Right atrium auricular region (tissue), 2 donors: ENCODE measurements at regions not wholly inside any gene's neighbourhood (a gene's known extent, or its start where the extent isn't known, plus 50 kb on each side); places are given as distances from the start of the nearest gene placed in this dataset.
A peak's percentile ranks its signal among the peaks of the same experiment; 100 is the strongest.

Experiments
- DNase-seq: peaks from one replicate; pipeline ENCODE4 v3.0.0-alpha.2; 2019; ENCODE audit warnings: low spot score
- H3K27ac ChIP-seq, 2 donors: fragments of 200-600 bp; sonication (generic); 1 replicate in 1 of 2; 2 replicates in 1 of 2; pipeline ENCODE4 v1.5.1; 2016 to 2019
- H3K27me3 ChIP-seq, 2 donors: fragments of 200-600 bp; sonication (generic); one replicate each; pipeline versions ENCODE4 v1.5.1 to v1.6.0; 2017 to 2019
- H3K36me3 ChIP-seq: fragments of 200-600 bp; sonication (generic); one replicate; pipeline ENCODE4 v1.5.1; 2016
- H3K4me1 ChIP-seq, 2 donors: fragments of 200-600 bp; sonication (generic); one replicate each; pipeline versions ENCODE4 v1.5.1 to v1.6.0; 2017 to 2019
- H3K4me3 ChIP-seq, 2 donors: fragments of 200-600 bp; sonication (generic); 1 replicate in 1 of 2; 2 replicates in 1 of 2; pipeline ENCODE4 v1.5.1; 2017 to 2019; ENCODE audit warnings: mild to moderate bottlenecking in 1 of 2, moderate library complexity in 1 of 2
- H3K9me3 ChIP-seq, 2 donors: fragments of 200-600 bp; sonication (generic); one replicate each; pipeline ENCODE4 v1.5.1; 2019
- CTCF ChIP-seq, 2 donors: fragments of 200-600 bp; sonication (generic); IDR thresholded peaks; one replicate each; pipeline ENCODE4 v1.5.1; 2019; ENCODE audit warnings: antibody characterized with exemption in 2 of 2

- DNase-seq = no peak
- Histone ChIP-seq H3K4me1 (peaks cover 0 to 48% of the 10 kb centered on the region in 2 donors), H3K4me3 (no peak overlapping the region), H3K27ac (peak overlapping the region; percentile 54 to 59), H3K9me3 (peaks cover 0 to 19% of the 10 kb centered on the region in 2 donors), H3K27me3 (no peaks in the 10 kb centered on the region), H3K36me3 (no peaks in the 10 kb centered on the region)
- no peak for TF ChIP-seq CTCF (IDR thresholded peaks at IDR 0.05)
These were observed 120.5 kb upstream of the NCOR2 start for GRCh38 chr12:124687917-124688316.

DNA sequence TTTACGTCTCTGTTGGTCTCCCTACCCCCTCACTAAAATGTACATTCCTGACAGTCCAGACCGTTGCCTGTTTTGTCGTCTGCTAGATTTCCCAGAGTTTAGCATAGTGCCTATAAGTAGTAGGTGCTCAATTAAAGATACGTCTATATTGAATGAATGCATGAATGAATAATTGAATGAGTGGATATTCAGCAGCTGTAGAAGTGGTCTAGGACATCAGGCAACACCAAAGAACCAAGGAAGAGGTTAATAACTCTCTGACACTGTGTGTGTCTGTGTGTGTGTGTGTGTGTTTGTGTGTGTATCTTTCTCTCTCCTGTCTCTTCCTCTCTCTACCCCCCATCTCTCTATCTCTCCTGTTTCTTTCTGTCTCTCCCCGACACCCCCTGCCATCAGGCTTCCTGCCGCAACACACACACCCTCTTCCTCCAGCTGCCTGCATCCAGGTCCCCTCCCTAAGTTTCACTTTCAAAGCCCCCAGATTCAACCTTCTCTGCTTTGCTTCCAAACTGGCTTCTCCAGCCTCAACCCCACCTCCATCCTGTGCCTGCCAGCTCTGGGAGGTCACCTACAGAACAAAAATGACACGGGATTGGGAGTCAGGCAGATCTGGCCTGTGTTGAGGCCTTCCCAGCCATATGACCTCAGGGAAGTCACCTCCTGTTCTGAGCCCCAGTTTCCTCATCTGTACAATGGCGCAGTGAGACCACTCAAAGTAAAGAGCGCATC is 119.9 kb upstream of the NCOR2 start:
- Histone ChIP-seq H3K9me3 (peaks cover 0 to 13% of the 10 kb centered on the region in 2 donors), H3K36me3 (no peaks in the 10 kb centered on the region), H3K27ac (peak overlapping the region; percentile 54 to 59), H3K4me1 (peaks cover 0 to 54% of the 10 kb centered on the region in 2 donors), H3K27me3 (no peaks in the 10 kb centered on the region), H3K4me3 (no peak overlapping the region)
- no peak for DNase-seq
- no peak for TF ChIP-seq CTCF (IDR thresholded peaks at IDR 0.05)

- Histone ChIP-seq H3K9me3 (peaks cover 0 to 6% of the 10 kb centered on the region in 2 donors), H3K27ac (peak overlapping the region; percentile 62 to 73), H3K27me3 (no peaks in the 10 kb centered on the region), H3K36me3 (no peaks in the 10 kb centered on the region), H3K4me3 (no peak overlapping the region), H3K4me1 (peaks cover 0 to 61% of the 10 kb centered on the region in 2 donors)
- no peak for DNase-seq
- TF ChIP-seq CTCF (IDR thresholded peaks at IDR 0.05) = no peak
These were observed 119.2 kb upstream of the NCOR2 start for GRCh38 chr12:124686370-124687173.

GRCh38 chr12:124685689-124686369 is 118.4 kb upstream of the NCOR2 start:
- Histone ChIP-seq H3K36me3 (no peaks in the 10 kb centered on the region), H3K4me3 (peak overlapping the region in 1 of 2 donors; percentile 11), H3K9me3 (peaks cover 0 to 4% of the 10 kb centered on the region in 2 donors), H3K4me1 (peaks cover 0 to 64% of the 10 kb centered on the region in 2 donors), H3K27ac (peak overlapping the region; percentile 62 to 73), H3K27me3 (no peaks in the 10 kb centered on the region)
- DNase-seq = no peak
- no peak for TF ChIP-seq CTCF (IDR thresholded peaks at IDR 0.05)

GRCh38 chr12:124684971-124685688 is 117.7 kb upstream of the NCOR2 start:
- Histone ChIP-seq H3K4me3 (peak overlapping the region in 1 of 2 donors; percentile 11), H3K9me3 (peaks cover 0 to 4% of the 10 kb centered on the region in 2 donors), H3K27me3 (no peaks in the 10 kb centered on the region), H3K36me3 (no peaks in the 10 kb centered on the region), H3K27ac (peak overlapping the region; percentile 62 to 73), H3K4me1 (peaks cover 0 to 65% of the 10 kb centered on the region in 2 donors)
- no peak for TF ChIP-seq CTCF (IDR thresholded peaks at IDR 0.05)
- DNase-seq = peak; percentile 78
